A673 (cell line): ENCODE measurements at regions not wholly inside any gene's neighbourhood (a gene's known extent, or its start where the extent isn't known, plus 50 kb on each side); places are given as distances from the start of the nearest gene placed in this dataset.

ENCODE experiments used
- BruUV-seq: library from RNA; stranded (reverse); fragments of 400-500 nt; replicated peaks from 2 replicates; lab custom pipeline; 2021; lab: Mats Ljungman, UMichigan
- CTCF ChIA-PET: fragments of 300-600 bp; sonication (Branson Sonifier 250); formaldehyde crosslinking; loops from one replicate; lab custom pipeline; 2022; ENCODE audit warnings: antibody characterized with exemption; lab: Charles Lee
- POLR2A ChIA-PET: fragments of 300-600 bp; sonication (Branson Sonifier 250); formaldehyde crosslinking; loops from one replicate; lab custom pipeline; 2022; ENCODE audit warnings: antibody characterized with exemption; ENCODE audit not compliant: low non-redundant PET; lab: Charles Lee
- DNase-seq: peaks from one replicate; pipeline ENCODE4 v3.0.0-alpha.2; 2015; ENCODE audit warnings: low spot score
- H3K27ac ChIP-seq: fragments of 200-600 bp; sonication (generic); 2 replicates; pipeline ENCODE4 v1.5.1; 2016; ENCODE audit warnings: mixed run types, low read depth, mild to moderate bottlenecking, mixed read lengths, antibody characterized with exemption, low read length; ENCODE audit not compliant: poor library complexity, severe bottlenecking
- H3K27me3 ChIP-seq: fragments of 200-600 bp; sonication (generic); replicated peaks from 2 replicates; pipeline ENCODE4 v1.6.1; 2017; ENCODE audit warnings: mixed run types, low read depth, mild to moderate bottlenecking, mixed read lengths, antibody characterized with exemption, low read length; ENCODE audit not compliant: insufficient read depth, poor library complexity
- H3K36me3 ChIP-seq: fragments of 200-600 bp; sonication (generic); 2 replicates; pipeline ENCODE4 v1.6.1; 2016; ENCODE audit warnings: mixed run types, mild to moderate bottlenecking, mixed read lengths, antibody characterized with exemption, low read length; ENCODE audit not compliant: insufficient read depth, poor library complexity, severe bottlenecking
- H3K4me1 ChIP-seq: fragments of 200-600 bp; sonication (generic); 2 replicates; pipeline ENCODE4 v1.6.1; 2017; ENCODE audit warnings: mixed run types, mild to moderate bottlenecking, mixed read lengths, antibody characterized with exemption, low read length; ENCODE audit not compliant: insufficient read depth, poor library complexity, severe bottlenecking
- H3K4me3 ChIP-seq: fragments of 200-600 bp; sonication (generic); 2 replicates; pipeline ENCODE4 v1.5.1; 2016; ENCODE audit warnings: low read depth, mixed run types, mild to moderate bottlenecking, mixed read lengths, low read length; ENCODE audit not compliant: poor library complexity, severe bottlenecking
- H3K9me3 ChIP-seq: fragments of 200-600 bp; sonication (generic); 2 replicates; pipeline ENCODE4 v1.6.1; 2016; ENCODE audit warnings: mixed run types, low read depth, mild to moderate bottlenecking, mixed read lengths, antibody characterized with exemption, low read length; ENCODE audit not compliant: poor library complexity, severe bottlenecking
- EZH2 ChIP-seq: fragments of 200-600 bp; sonication (generic); IDR thresholded peaks from 2 replicates; pipeline ENCODE4 v1.6.1; 2017; ENCODE audit warnings: borderline replicate concordance, low read depth, mild to moderate bottlenecking, mixed read lengths, antibody characterized with exemption, low read length; ENCODE audit not compliant: poor library complexity, severe bottlenecking
- intact Hi-C: fragments of 100-400 bp; cut with micrococcal nuclease; formaldehyde crosslinking; loops from one replicate; pipeline ENCODE4 v1.10.0; 2022; ENCODE audit not compliant: unreplicated experiment
- TF ChIP-seq, protein P1 (sequence below): fragments of 300-800, 200-600 bp; sonication (generic); conservative IDR thresholded peaks from 2 replicates; pipeline ENCODE4 v1.5.1; 2017; ENCODE audit warnings: low read depth, mild to moderate bottlenecking, antibody characterized with exemption, low read length, moderate library complexity, mixed read lengths

DNA sequence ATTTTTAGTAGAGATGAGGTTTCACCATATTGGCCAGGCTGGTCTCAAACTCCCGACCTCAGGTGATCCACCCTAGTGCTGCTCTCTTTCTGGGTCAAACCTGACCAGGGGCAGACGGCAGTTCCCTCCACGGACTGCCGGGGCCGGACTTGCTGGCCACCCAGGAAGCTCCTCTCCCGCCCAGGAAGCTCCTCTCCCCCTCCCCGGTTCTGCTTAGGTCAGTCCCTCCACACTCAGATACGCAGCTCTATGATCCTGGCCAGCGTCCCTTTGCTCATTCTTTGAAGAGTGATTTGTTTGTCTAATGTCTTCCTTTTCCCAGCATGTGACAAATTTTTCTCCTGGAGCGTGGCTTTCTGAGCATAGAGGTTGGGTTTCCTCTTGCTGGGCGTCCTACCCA lies 125.3 kb upstream of the B3GAT1 start:
- BruUV-seq = no TSS peak
- H3K9me3 ChIP-seq = no peaks in the 10 kb centered on the region
- intact Hi-C loops = no loop called here
- no peaks in the 10 kb centered on the region for H3K36me3 ChIP-seq
- H3K27ac ChIP-seq = no peak overlapping the region
- H3K4me3 ChIP-seq = no peak overlapping the region
- POLR2A ChIA-PET = no interaction called here
- TF ChIP-seq EZH2 = no peak
- TF ChIP-seq, protein P1, sequence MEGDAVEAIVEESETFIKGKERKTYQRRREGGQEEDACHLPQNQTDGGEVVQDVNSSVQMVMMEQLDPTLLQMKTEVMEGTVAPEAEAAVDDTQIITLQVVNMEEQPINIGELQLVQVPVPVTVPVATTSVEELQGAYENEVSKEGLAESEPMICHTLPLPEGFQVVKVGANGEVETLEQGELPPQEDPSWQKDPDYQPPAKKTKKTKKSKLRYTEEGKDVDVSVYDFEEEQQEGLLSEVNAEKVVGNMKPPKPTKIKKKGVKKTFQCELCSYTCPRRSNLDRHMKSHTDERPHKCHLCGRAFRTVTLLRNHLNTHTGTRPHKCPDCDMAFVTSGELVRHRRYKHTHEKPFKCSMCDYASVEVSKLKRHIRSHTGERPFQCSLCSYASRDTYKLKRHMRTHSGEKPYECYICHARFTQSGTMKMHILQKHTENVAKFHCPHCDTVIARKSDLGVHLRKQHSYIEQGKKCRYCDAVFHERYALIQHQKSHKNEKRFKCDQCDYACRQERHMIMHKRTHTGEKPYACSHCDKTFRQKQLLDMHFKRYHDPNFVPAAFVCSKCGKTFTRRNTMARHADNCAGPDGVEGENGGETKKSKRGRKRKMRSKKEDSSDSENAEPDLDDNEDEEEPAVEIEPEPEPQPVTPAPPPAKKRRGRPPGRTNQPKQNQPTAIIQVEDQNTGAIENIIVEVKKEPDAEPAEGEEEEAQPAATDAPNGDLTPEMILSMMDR = no peak
- H3K27me3 ChIP-seq = peaks cover 9% of the 10 kb centered on the region
- DNase-seq = no peak
- CTCF ChIA-PET = no interaction called here
- no peaks in the 10 kb centered on the region for H3K4me1 ChIP-seq

DNA sequence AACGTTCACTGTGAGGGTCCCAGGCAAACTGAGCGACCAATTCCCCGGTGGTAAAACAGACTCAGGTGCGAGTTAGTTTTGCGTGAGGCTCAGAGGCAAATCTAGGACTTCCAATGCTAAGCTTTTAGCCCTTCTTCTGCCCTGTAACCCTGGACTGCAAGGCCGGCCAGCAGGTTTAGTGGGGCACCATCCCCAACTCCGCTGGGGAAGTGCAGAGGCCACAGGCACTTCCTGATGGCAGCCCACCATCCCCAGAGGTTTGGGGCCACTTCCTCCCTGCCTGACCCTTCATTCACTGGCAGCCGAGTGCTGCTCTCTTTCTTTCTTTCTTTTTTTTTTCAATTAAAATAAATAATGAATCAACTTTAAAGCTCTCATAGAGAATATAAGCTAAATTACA lies 124.6 kb upstream of the B3GAT1 start:
- no peak for TF ChIP-seq EZH2
- CTCF ChIA-PET = no interaction called here
- Histone ChIP-seq H3K9me3 (no peaks in the 10 kb centered on the region), H3K4me3 (no peak overlapping the region), H3K4me1 (no peaks in the 10 kb centered on the region), H3K27me3 (peaks cover 9% of the 10 kb centered on the region), H3K36me3 (no peaks in the 10 kb centered on the region), H3K27ac (no peak overlapping the region)
- POLR2A ChIA-PET = no interaction called here
- no TSS peak for BruUV-seq
- no peak for DNase-seq
- intact Hi-C loops = no loop called here

DNA sequence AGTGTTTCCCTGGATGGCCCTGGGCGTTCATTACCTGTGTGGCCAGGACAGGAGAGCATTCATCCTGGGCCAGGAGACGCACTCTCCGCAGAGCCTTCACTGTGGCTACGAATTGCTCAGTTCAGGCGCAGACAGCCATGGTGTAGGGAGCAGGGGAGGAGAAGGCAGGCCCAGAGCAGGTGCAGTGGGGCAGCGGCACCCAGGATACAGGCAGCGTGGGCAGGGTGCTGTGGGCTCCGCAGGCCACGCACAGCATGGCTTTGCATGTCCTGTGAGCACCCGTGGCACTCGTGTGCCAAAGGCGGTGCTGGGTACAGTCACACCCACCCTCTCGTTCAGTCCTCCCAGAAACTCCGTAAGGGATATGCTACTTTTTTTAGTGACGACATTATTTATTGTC lies 124.2 kb upstream of the B3GAT1 start:
- intact Hi-C loops = no loop called here
- Histone ChIP-seq H3K36me3 (no peaks in the 10 kb centered on the region), H3K27ac (no peak overlapping the region), H3K27me3 (peaks cover 9% of the 10 kb centered on the region), H3K4me3 (no peak overlapping the region), H3K4me1 (no peaks in the 10 kb centered on the region), H3K9me3 (no peaks in the 10 kb centered on the region)
- BruUV-seq = no TSS peak
- no peak for DNase-seq
- ChIA-PET POLR2A (no interaction called here), CTCF (no interaction called here)
- TF ChIP-seq, protein P1 = no peak
